ENCODE measurements at regions not wholly inside any gene's neighbourhood (a gene's known extent, or its start where the extent isn't known, plus 50 kb on each side); places are given as distances from the start of the nearest gene placed in this dataset.
"Not testable (repeated sequence)": the region's sequence is repeated elsewhere in the genome, so short reads cannot be mapped to it uniquely, and the experiment has no call there.

- DNase-seq (ENCODE audit: low read depth, low spot score): not testable (repeated sequence)
Measured at GRCh38 chr14:34381304-34381703, 80.7 kb downstream of the SPTSSA start.

GRCh38 chr14:34380471-34380845, 81.6 kb downstream of the SPTSSA start:
- no peak for DNase-seq (ENCODE audit: low read depth, low spot score)

- DNase-seq (ENCODE audit: low read depth, low spot score): no peak
Measured at GRCh38 chr14:34379816-34380470, 82.1 kb downstream of the SPTSSA start.

- no peak for DNase-seq (ENCODE audit: low read depth, low spot score)
Measured at GRCh38 chr14:34376649-34377267, 85.3 kb downstream of the SPTSSA start.

GRCh38 chr14:34374998-34375740, 86.9 kb downstream of the SPTSSA start:
- no peak for DNase-seq (ENCODE audit: low read depth, low spot score)

- DNase-seq (ENCODE audit: low read depth, low spot score): no peak
Measured at GRCh38 chr14:34373191-34373590, 88.8 kb downstream of the SPTSSA start.

GRCh38 chr14:34372786-34373185, 89.3 kb downstream of the SPTSSA start:
- DNase-seq (ENCODE audit: low read depth, low spot score): no peak

- no peak for DNase-seq (ENCODE audit: low read depth, low spot score)
Measured at GRCh38 chr14:34369648-34370030, 92.4 kb downstream of the SPTSSA start.

GRCh38 chr14:34368971-34369647, 92.9 kb downstream of the SPTSSA start:
- DNase-seq (ENCODE audit: low read depth, low spot score): no peak

GRCh38 chr14:34368115-34368970, 93.7 kb downstream of the SPTSSA start:
- no peak for DNase-seq (ENCODE audit: low read depth, low spot score)

GRCh38 chr14:34365309-34365915, 96.6 kb downstream of the SPTSSA start:
- no peak for DNase-seq (ENCODE audit: low read depth, low spot score)

GRCh38 chr14:34364201-34364600, 97.8 kb downstream of the SPTSSA start:
- DNase-seq (ENCODE audit: low read depth, low spot score): no peak

- no peak for DNase-seq (ENCODE audit: low read depth, low spot score)
Measured at GRCh38 chr14:34363733-34364134, 98.3 kb downstream of the SPTSSA start.

GRCh38 chr14:34362641-34363251, 99.3 kb downstream of the SPTSSA start:
- DNase-seq (ENCODE audit: low read depth, low spot score): no peak

- DNase-seq (ENCODE audit: low read depth, low spot score): no peak
Measured at GRCh38 chr14:34361504-34362011, 100.5 kb downstream of the SPTSSA start.

- no peak for DNase-seq (ENCODE audit: low read depth, low spot score)
Measured at GRCh38 chr14:34359420-34360117, 102.5 kb downstream of the SPTSSA start.

GRCh38 chr14:34356264-34356654, 105.8 kb downstream of the SPTSSA start:
- DNase-seq (ENCODE audit: low read depth, low spot score): no peak

GRCh38 chr14:34355584-34356263, 106.3 kb downstream of the SPTSSA start:
- no peak for DNase-seq (ENCODE audit: low read depth, low spot score)

- no peak for DNase-seq (ENCODE audit: low read depth, low spot score)
Measured at GRCh38 chr14:34354556-34354955, 107.5 kb downstream of the SPTSSA start.
